WTC11 (cell line): ENCODE measurements at regions not wholly inside any gene's neighbourhood (a gene's known extent, or its start where the extent isn't known, plus 50 kb on each side); places are given as distances from the start of the nearest gene placed in this dataset.

Experiments
- ATAC-seq: fragments of 200-7000 bp; cut with Tn5 transposase; 2 replicates; pipeline ENCODE4 v1.10.0; 2021; ENCODE audit warnings: mild to moderate bottlenecking, moderate library complexity
- CTCF ChIA-PET: fragments of 300-600 bp; sonication (Branson Sonifier 250); formaldehyde crosslinking; loops from one replicate; lab custom pipeline; 2021; ENCODE audit warnings: antibody characterized with exemption; lab: Charles Lee
- POLR2A ChIA-PET: fragments of 350-600 bp; sonication (Branson Sonifier 250); formaldehyde crosslinking; loops from one replicate; lab custom pipeline; 2021; ENCODE audit warnings: antibody characterized with exemption; lab: Charles Lee
- DNase-seq: peaks from one replicate; pipeline ENCODE4 v3.0.0; 2021; ENCODE audit warnings: low spot score
- H3K27ac Mint-ChIP-seq: 2 replicates; pipeline ENCODE4 v1.8.0; 2021; ENCODE audit warnings: mixed read lengths
- H3K27me3 Mint-ChIP-seq: 2 replicates; pipeline ENCODE4 v1.8.0; 2021; ENCODE audit warnings: low read depth, mild to moderate bottlenecking, moderate library complexity, mixed read lengths
- H3K36me3 Mint-ChIP-seq: 2 replicates; pipeline ENCODE4 v1.8.0; 2021; ENCODE audit warnings: mixed read lengths
- H3K4me1 Mint-ChIP-seq: 2 replicates; pipeline ENCODE4 v1.8.0; 2022; ENCODE audit warnings: mixed read lengths
- H3K4me3 Mint-ChIP-seq: 2 replicates; pipeline ENCODE4 v1.8.0; 2021; ENCODE audit warnings: mild to moderate bottlenecking, moderate library complexity, mixed read lengths
- H3K9me3 Mint-ChIP-seq: 2 replicates; pipeline ENCODE4 v1.8.0; 2021; ENCODE audit warnings: mixed read lengths
- AR ChIP-seq: fragments of 250-450 bp; sonication (Bioruptor Pico); IDR thresholded peaks from 2 replicates; pipeline ENCODE4 v1.9.0; 2021; ENCODE audit warnings: mild to moderate bottlenecking
- ATF2 ChIP-seq: sonication (generic); formaldehyde crosslinking; IDR thresholded peaks from 2 replicates; pipeline ENCODE4 v1.8.1; 2022; ENCODE audit warnings: low read depth, missing genetic modification reagents, borderline replicate concordance
- EMX1 ChIP-seq: fragments of 250-450 bp; sonication (Bioruptor Pico); IDR thresholded peaks from 2 replicates; pipeline ENCODE4 v1.8.0; 2021; ENCODE audit warnings: mild to moderate bottlenecking
- ERG ChIP-seq: fragments of 250-450 bp; sonication (Bioruptor Pico); IDR thresholded peaks from 2 replicates; pipeline ENCODE4 v1.8.0; 2021; ENCODE audit warnings: mild to moderate bottlenecking
- FOXP4 ChIP-seq: sonication (generic); formaldehyde crosslinking; IDR thresholded peaks from 2 replicates; pipeline ENCODE4 v1.8.0; 2022; ENCODE audit warnings: mild to moderate bottlenecking, missing genetic modification reagents
- IRF1 ChIP-seq: sonication (generic); formaldehyde crosslinking; IDR thresholded peaks from 2 replicates; pipeline ENCODE4 v1.8.0; 2023; ENCODE audit warnings: missing genetic modification reagents
- JAZF1 ChIP-seq: fragments of 250-450 bp; sonication (Bioruptor Pico); IDR thresholded peaks from 2 replicates; pipeline ENCODE4 v1.9.0; 2021; ENCODE audit warnings: moderate library complexity, mild to moderate bottlenecking, inconsistent platforms
- JUN ChIP-seq: sonication (generic); formaldehyde crosslinking; IDR thresholded peaks from 2 replicates; pipeline ENCODE4 v1.8.0; 2023; ENCODE audit warnings: mild to moderate bottlenecking, missing genetic modification reagents
- MAX ChIP-seq: sonication (generic); formaldehyde crosslinking; IDR thresholded peaks from 2 replicates; pipeline ENCODE4 v1.8.0; 2022; ENCODE audit warnings: mild to moderate bottlenecking, missing genetic modification reagents
- MXD4 ChIP-seq: fragments of 250-450 bp; sonication (Bioruptor Pico); IDR thresholded peaks from 2 replicates; pipeline ENCODE4 v1.8.0; 2021; ENCODE audit warnings: mild to moderate bottlenecking, moderate library complexity, borderline replicate concordance
- NFYB ChIP-seq: sonication (generic); formaldehyde crosslinking; conservative IDR thresholded peaks from 2 replicates; pipeline ENCODE4 v1.8.0; 2022; ENCODE audit warnings: low read depth, missing genetic modification reagents
- NR1H2 ChIP-seq: sonication (generic); formaldehyde crosslinking; IDR thresholded peaks from 2 replicates; pipeline ENCODE4 v1.9.0; 2021; ENCODE audit warnings: mild to moderate bottlenecking, moderate library complexity, missing genetic modification reagents
- NR2C2 ChIP-seq: sonication (generic); formaldehyde crosslinking; IDR thresholded peaks from 2 replicates; pipeline ENCODE4 v1.8.0; 2022; ENCODE audit warnings: mild to moderate bottlenecking, missing genetic modification reagents
- PRDM15 ChIP-seq: sonication (generic); formaldehyde crosslinking; IDR thresholded peaks from 2 replicates; pipeline ENCODE4 v1.8.0; 2022; ENCODE audit warnings: missing genetic modification reagents
- RELA ChIP-seq: sonication (generic); formaldehyde crosslinking; IDR thresholded peaks from 2 replicates; pipeline ENCODE4 v1.8.1; 2022; ENCODE audit warnings: missing genetic modification reagents, mild to moderate bottlenecking, borderline replicate concordance
- SOX15 ChIP-seq: fragments of 250-450 bp; sonication (Bioruptor Pico); IDR thresholded peaks from 2 replicates; pipeline ENCODE4 v1.9.0; 2021; ENCODE audit warnings: mild to moderate bottlenecking
- TP53 ChIP-seq: sonication (generic); formaldehyde crosslinking; IDR thresholded peaks from 2 replicates; pipeline ENCODE4 v1.8.1; 2023; ENCODE audit warnings: mild to moderate bottlenecking, missing genetic modification reagents
- ZMAT4 ChIP-seq: fragments of 250-450 bp; sonication (Bioruptor Pico); IDR thresholded peaks from 2 replicates; pipeline ENCODE4 v1.9.0; 2021; ENCODE audit warnings: mild to moderate bottlenecking
- ZNF232 ChIP-seq: sonication (generic); formaldehyde crosslinking; IDR thresholded peaks from 2 replicates; pipeline ENCODE4 v1.8.0; 2022; ENCODE audit warnings: mild to moderate bottlenecking, missing genetic modification reagents
- ZNF317 ChIP-seq: sonication (generic); formaldehyde crosslinking; IDR thresholded peaks from 2 replicates; pipeline ENCODE4 v1.8.1; 2023; ENCODE audit warnings: low read depth, mild to moderate bottlenecking, moderate library complexity, missing genetic modification reagents, borderline replicate concordance
- ZNF425 ChIP-seq: fragments of 250-450 bp; sonication (Bioruptor Pico); conservative IDR thresholded peaks from 2 replicates; pipeline ENCODE4 v1.9.0; 2021; ENCODE audit warnings: mild to moderate bottlenecking

- Mint-ChIP-seq H3K27me3 (no peaks in the 10 kb centered on the region), H3K4me1 (no peaks in the 10 kb centered on the region), H3K27ac (no peak overlapping the region), H3K36me3 (no peaks in the 10 kb centered on the region), H3K4me3 (no peak overlapping the region), H3K9me3 (0 out of 2 replicates have a peak, but pooled peaks cover 5% of the 10 kb centered on the region)
- no peak for ATAC-seq
- ChIA-PET POLR2A (no interaction called here), CTCF (no interaction called here)
- TF ChIP-seq SOX15 (CRISPR knock-in tag) (no peak), NFYB (CRISPR knock-in tag) (no peak), FOXP4 (CRISPR knock-in tag) (no peak), NR1H2 (CRISPR knock-in tag) (no peak), ERG (CRISPR knock-in tag) (no peak), NR2C2 (no peak), JAZF1 (CRISPR knock-in tag) (no peak), TP53 (no peak), ATF2 (CRISPR knock-in tag) (no peak), IRF1 (CRISPR knock-in tag) (no peak), ZNF232 (CRISPR knock-in tag) (no peak), RELA (CRISPR knock-in tag) (no peak), EMX1 (no peak), AR (CRISPR knock-in tag) (no peak)
- DNase-seq = no peak
These were observed 287.4 kb upstream of the AGA start for GRCh38 chr4:177729681-177730080.

- no peaks in the 10 kb centered on the region for H3K27me3 Mint-ChIP-seq
- no peaks in the 10 kb centered on the region for H3K4me1 Mint-ChIP-seq
- CTCF ChIA-PET = no interaction called here
- H3K36me3 Mint-ChIP-seq = no peaks in the 10 kb centered on the region
- H3K27ac Mint-ChIP-seq = no peak overlapping the region
- POLR2A ChIA-PET = no interaction called here
- ATAC-seq (no peak), DNase-seq (no peak)
- H3K9me3 Mint-ChIP-seq = no peaks in the 10 kb centered on the region
- no peak overlapping the region for H3K4me3 Mint-ChIP-seq
- no peak for TF ChIP-seq ZMAT4
- TF ChIP-seq PRDM15 (CRISPR knock-in tag) = no peak
- no peak for TF ChIP-seq ZNF317
- TF ChIP-seq JUN (CRISPR knock-in tag) = no peak
- no peak for TF ChIP-seq MXD4 (CRISPR knock-in tag)
- TF ChIP-seq MAX = no peak
- no peak for TF ChIP-seq ZNF425 (CRISPR knock-in tag)
These were observed 295.2 kb upstream of the AGA start for GRCh38 chr4:177737387-177737940.
